ENCODE measurements at regions not wholly inside any gene's neighbourhood (a gene's known extent, or its start where the extent isn't known, plus 50 kb on each side); places are given as distances from the start of the nearest gene placed in this dataset.
"Not testable (repeated sequence)": the region's sequence is repeated elsewhere in the genome, so short reads cannot be mapped to it uniquely, and the experiment has no call there.

- intact Hi-C loops (cut with DNase I; ENCODE audit: low total_unique reads); H3K4me1 ChIP-seq; H3K4me3 ChIP-seq; H3K36me3 ChIP-seq; H3K9me3 ChIP-seq; DNase-seq; H3K27me3 ChIP-seq; H3K27ac ChIP-seq: not testable (repeated sequence)
Measured at GRCh38 chr9:39649029-39649428, 293.6 kb downstream of the SPATA31A1 start.

DNA sequence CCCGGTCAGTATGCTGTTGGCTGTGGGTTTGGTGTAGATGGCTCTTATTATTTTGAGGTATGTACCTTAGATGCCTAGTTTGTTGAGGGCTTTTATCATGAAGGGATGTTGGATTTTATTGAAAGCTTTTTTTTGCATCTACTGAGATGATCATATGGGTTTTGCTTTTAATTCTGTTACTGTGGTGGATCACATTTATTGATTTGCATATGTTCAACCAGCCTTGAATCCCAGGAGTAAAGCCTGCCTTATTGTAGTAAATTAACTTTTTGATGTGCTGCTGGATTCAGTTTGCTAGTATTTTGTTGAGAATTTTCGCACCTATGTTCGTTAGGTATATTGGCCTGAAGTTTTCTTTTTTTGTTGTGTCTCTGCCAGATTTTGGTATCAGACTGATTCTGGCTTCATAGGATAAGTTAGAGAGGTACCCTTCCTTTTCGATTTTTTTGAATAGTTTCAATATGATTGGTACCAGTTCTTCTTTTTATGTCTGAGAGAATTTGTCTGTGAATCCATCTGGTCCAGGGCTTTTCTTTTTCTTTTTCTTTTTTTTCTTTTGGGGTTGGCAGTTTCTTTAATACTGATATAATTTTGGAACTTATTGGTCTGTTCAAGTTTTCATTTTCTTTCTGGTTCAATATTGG, 301.6 kb downstream of the SPATA31A1 start:
- H3K27ac ChIP-seq; H3K4me1 ChIP-seq; H3K27me3 ChIP-seq; H3K4me3 ChIP-seq; DNase-seq; H3K36me3 ChIP-seq; H3K9me3 ChIP-seq; intact Hi-C loops (cut with DNase I; ENCODE audit: low total_unique reads): not testable (repeated sequence)

- H3K4me3 ChIP-seq; H3K36me3 ChIP-seq; H3K4me1 ChIP-seq; H3K27ac ChIP-seq; H3K9me3 ChIP-seq; intact Hi-C loops (cut with DNase I; ENCODE audit: low total_unique reads); H3K27me3 ChIP-seq; DNase-seq: not testable (repeated sequence)
Measured at GRCh38 chr9:39663020-39663419, 307.6 kb downstream of the SPATA31A1 start.

DNA sequence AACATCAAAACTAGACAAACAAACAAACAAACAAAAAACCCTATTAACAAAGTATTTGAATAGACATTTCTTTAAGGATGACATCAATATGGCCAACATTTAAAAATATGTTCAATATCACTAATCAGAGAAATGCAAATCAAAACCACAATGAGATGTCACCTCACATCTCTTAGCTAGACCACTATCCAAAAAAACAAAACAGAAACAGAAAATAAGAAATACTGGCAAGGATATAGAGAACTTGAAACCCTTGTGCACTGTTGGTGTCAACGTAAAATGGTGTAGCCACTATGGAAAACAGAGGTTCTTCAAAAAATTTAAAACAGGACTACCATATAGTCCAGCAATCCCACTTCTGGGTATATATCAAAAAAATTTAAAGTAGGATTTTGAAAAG, 308.2 kb downstream of the SPATA31A1 start:
- intact Hi-C loops (cut with DNase I; ENCODE audit: low total_unique reads); DNase-seq; H3K36me3 ChIP-seq; H3K27me3 ChIP-seq; H3K27ac ChIP-seq; H3K9me3 ChIP-seq; H3K4me3 ChIP-seq; H3K4me1 ChIP-seq: not testable (repeated sequence)

DNA sequence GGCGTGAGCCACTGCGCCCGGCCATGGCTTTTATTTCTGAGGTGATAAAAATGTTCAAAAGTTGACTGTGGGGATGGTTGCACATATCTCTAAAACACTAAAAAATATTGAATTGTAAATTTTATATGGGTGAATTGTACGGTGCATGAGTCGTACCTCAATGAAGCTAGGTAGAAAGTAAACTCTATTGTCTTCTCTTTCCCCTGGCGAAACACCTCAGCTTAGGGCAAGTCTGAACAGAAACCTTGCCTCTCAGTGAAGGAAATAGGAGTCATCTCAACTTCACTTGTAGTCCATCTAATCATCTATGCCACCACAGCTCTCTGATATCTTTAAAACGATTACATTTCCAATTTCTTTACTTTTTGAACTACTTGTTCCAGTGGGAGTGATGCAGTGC, 309.6 kb downstream of the SPATA31A1 start:
- H3K27ac ChIP-seq; H3K27me3 ChIP-seq; H3K4me3 ChIP-seq; H3K36me3 ChIP-seq; DNase-seq; H3K9me3 ChIP-seq; intact Hi-C loops (cut with DNase I; ENCODE audit: low total_unique reads); H3K4me1 ChIP-seq: not testable (repeated sequence)

DNA sequence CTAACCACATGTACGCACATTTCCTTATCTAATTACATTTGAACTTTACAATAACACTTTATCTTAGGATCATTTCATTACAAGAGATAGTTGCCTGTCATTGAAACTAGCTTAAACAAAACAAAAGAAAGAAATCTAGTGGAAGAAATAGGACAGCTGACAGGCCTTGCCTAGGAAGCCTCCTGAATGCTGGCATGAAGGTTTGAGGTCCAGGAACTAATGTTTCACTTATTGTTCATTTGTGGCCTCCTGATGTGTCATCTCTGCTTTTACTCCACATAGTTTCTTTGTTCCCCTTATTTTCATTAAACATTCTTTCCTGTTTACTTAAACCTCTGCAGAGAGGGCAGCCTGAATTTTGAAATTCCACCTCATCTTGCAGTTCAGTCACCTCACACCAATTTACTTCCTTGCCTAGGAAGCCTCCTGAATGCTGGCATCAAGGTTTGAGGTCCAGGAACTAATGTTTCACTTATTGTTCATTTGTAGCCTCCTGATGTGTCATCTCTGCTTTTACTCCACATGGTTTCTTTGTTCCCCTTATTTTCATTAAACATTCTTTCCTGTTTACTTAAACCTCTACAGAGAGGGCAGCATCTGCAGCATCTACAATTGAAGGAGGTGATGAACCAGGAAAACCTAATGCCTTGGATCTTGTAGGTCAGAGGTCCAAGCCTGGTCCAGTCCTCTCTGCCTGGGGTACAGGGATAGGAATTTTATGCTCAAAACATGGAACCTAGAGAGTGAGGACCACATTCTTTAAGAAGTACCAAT, 319.2 kb downstream of the SPATA31A1 start:
- intact Hi-C loops (cut with DNase I; ENCODE audit: low total_unique reads); DNase-seq; H3K9me3 ChIP-seq; H3K36me3 ChIP-seq; H3K4me1 ChIP-seq; H3K27me3 ChIP-seq; H3K27ac ChIP-seq; H3K4me3 ChIP-seq: not testable (repeated sequence)

- intact Hi-C loops (cut with DNase I; ENCODE audit: low total_unique reads); H3K4me3 ChIP-seq; H3K4me1 ChIP-seq; DNase-seq; H3K27me3 ChIP-seq; H3K27ac ChIP-seq; H3K36me3 ChIP-seq; H3K9me3 ChIP-seq: not testable (repeated sequence)
Measured at GRCh38 chr9:39675211-39675553, 319.7 kb downstream of the SPATA31A1 start.

- intact Hi-C loops (cut with DNase I; ENCODE audit: low total_unique reads); H3K27me3 ChIP-seq; DNase-seq; H3K4me1 ChIP-seq; H3K36me3 ChIP-seq; H3K9me3 ChIP-seq; H3K4me3 ChIP-seq; H3K27ac ChIP-seq: not testable (repeated sequence)
Measured at GRCh38 chr9:39678534-39679263, 323.2 kb downstream of the SPATA31A1 start.

DNA sequence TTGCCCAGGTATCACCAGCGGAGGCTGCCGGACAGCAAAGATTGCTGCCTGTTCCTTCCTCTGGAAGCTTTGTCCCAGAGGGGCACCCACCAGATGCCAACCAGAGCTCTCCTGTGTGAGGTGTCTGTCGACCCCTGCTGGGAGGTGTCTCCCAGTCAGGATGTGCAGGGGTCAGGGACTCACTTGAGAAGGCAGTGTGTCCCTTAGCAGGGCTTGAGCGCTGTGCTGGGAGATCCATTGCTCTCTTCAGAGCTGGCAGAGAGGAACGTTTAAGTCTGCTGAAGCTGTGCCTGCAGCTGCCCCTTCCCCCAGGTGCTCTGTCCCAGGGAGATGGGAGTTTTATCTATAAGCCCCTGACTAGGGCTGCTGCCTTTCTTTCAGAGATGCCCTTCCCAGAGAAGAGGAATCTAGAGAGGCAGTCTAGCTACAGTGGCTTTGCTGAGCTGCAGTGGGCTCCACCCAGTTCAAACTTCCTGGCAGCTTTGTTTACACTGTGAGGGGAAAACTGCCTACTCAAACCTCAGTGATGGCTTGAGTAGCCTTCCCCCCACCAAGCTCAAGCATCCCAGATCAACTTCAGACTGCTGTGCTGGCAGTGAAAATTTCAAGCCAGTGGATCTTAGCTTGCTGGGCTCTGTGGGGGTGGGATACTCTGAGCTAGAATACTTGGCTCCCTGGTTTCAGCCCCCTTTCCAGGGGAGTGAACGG, 325.4 kb downstream of the SPATA31A1 start:
- DNase-seq; H3K4me3 ChIP-seq; H3K27ac ChIP-seq; H3K4me1 ChIP-seq; H3K27me3 ChIP-seq; intact Hi-C loops (cut with DNase I; ENCODE audit: low total_unique reads); H3K36me3 ChIP-seq; H3K9me3 ChIP-seq: not testable (repeated sequence)

- H3K36me3 ChIP-seq; H3K9me3 ChIP-seq; H3K27me3 ChIP-seq; DNase-seq; H3K27ac ChIP-seq; H3K4me3 ChIP-seq; intact Hi-C loops (cut with DNase I; ENCODE audit: low total_unique reads); H3K4me1 ChIP-seq: not testable (repeated sequence)
Measured at GRCh38 chr9:39728862-39729261, 373.4 kb downstream of the SPATA31A1 start.

DNA sequence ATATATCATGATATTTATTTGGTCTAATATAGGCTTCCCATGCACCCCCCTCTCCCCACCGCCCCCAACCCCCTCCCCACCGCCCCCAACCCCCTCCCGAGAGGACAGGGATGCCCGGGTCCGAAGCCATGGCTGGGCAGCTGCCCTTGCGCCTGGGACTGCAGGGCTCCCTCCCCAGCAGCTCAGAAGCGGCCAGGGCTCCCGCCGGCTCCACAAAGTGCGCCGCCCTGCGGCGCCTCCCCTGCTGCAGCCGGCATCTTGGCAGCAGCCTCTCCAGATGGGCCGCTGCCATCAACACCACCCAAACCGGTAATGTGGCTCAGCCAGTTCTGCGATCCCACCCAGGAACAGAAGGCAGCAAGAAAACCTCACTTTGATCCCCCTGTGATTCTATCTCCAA, 389.4 kb downstream of the SPATA31A1 start:
- H3K27ac ChIP-seq; H3K9me3 ChIP-seq; H3K4me1 ChIP-seq; DNase-seq; H3K27me3 ChIP-seq; H3K36me3 ChIP-seq; H3K4me3 ChIP-seq; intact Hi-C loops (cut with DNase I; ENCODE audit: low total_unique reads): not testable (repeated sequence)

DNA sequence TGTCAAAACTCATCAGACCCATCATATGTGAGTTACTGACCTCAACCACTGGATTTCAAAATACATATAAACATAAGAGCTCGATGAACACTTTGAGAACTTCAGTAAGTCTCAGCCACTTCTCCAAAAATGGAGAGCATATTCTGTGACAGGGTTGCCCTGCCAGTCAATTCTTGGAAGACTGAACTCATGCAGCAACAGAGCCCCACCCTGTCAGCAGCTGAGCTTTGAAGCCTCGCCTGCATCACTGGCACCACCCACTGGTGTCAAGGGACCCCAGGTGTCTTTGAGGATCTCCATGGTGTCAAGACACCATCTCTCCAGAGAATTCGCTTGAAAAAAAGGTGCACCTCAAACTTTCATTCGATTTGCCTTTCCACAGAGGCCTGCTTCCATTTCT, 420.1 kb downstream of the SPATA31A1 start:
- intact Hi-C loops (cut with DNase I; ENCODE audit: low total_unique reads); H3K27me3 ChIP-seq; H3K36me3 ChIP-seq; H3K4me3 ChIP-seq; H3K9me3 ChIP-seq; H3K27ac ChIP-seq; DNase-seq; H3K4me1 ChIP-seq: not testable (repeated sequence)

GRCh38 chr9:39791356-39791755, 435.9 kb downstream of the SPATA31A1 start:
- intact Hi-C loops (cut with DNase I; ENCODE audit: low total_unique reads); H3K27ac ChIP-seq: not testable (repeated sequence)

More at GRCh38 chr9:39791356-39791755, 435.9 kb downstream of the SPATA31A1 start:
- not testable (repeated sequence) for H3K4me1 ChIP-seq, H3K9me3 ChIP-seq, H3K27me3 ChIP-seq, H3K36me3 ChIP-seq
- H3K4me3 ChIP-seq: peak overlapping the region in 1 of 2 donors; percentile 33
- DNase-seq: peak; percentile 37 to 64
